ENCODE measurements at regions not wholly inside any gene's neighbourhood (a gene's known extent, or its start where the extent isn't known, plus 50 kb on each side); places are given as distances from the start of the nearest gene placed in this dataset.
A peak's percentile ranks its signal among the peaks of the same experiment; 100 is the strongest.
"Not testable (repeated sequence)": the region's sequence is repeated elsewhere in the genome, so short reads cannot be mapped to it uniquely, and the experiment has no call there.

DNA sequence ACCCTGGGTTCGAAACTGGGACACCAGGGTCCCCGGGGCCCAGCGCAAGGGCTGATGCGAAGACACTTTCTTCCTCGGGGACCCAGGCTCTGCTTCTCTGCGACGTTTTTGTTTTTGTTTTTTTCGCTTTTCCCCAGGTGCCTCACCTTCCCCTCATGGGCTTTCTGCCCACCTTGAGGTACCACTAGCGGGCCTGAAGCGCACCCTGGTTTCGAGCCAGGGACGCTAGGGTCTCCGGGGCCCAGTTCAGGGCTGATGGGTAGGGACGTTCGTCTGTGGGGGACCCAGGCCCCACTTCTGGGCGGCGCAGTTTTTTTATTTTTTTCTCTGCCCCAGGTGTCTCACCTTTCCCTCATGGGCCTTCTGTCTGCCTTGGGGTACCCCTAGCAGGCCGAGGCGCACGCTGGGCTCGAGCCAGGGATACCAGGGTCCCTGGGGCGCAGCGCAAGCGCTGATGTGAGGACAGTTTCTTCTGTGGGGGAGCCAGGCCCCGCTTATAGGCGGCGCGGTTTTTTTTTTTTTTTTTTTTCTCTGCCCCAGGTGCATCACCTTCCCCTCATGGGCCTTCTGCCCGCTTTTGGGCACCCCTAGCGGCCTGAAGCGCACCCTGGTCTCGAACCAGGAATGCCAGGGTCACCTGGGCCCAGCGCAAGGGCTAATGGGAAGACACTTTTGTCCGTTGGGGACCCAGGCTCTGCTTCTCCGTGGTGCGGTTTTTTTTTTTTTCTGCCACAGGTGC is 166.8 kb upstream of the ZNG1F start:
- not testable (repeated sequence) for H3K79me2 ChIP-seq (ENCODE audit: insufficient read depth, low read length); H3K4me2 ChIP-seq (ENCODE audit: low read length); H3K9me2 ChIP-seq (ENCODE audit: low read depth, low read length); H3K9ac ChIP-seq (ENCODE audit: low read length); H3K27me3 ChIP-seq (ENCODE audit: insufficient read depth, low read length); H2AFZ ChIP-seq (ENCODE audit: low read length); H3K36me3 ChIP-seq (ENCODE audit: insufficient read depth, low read length); H4K20me1 ChIP-seq (ENCODE audit: insufficient read depth, low read length); H3K9me3 ChIP-seq (ENCODE audit: low read length); H3F3A ChIP-seq (ENCODE audit: insufficient read depth, low read length)
- peaks cover 18% of the 10 kb centered on the region for H3K4me1 ChIP-seq (ENCODE audit: insufficient read depth, low read length, severe bottlenecking)
- H3K4me3 ChIP-seq (ENCODE audit: low read depth, low read length, poor library complexity, severe bottlenecking), result peak overlapping the region; percentile 40
- peak overlapping the region; percentile 91 for H3K27ac ChIP-seq (ENCODE audit: low read depth, low read length, poor library complexity, severe bottlenecking)

DNA sequence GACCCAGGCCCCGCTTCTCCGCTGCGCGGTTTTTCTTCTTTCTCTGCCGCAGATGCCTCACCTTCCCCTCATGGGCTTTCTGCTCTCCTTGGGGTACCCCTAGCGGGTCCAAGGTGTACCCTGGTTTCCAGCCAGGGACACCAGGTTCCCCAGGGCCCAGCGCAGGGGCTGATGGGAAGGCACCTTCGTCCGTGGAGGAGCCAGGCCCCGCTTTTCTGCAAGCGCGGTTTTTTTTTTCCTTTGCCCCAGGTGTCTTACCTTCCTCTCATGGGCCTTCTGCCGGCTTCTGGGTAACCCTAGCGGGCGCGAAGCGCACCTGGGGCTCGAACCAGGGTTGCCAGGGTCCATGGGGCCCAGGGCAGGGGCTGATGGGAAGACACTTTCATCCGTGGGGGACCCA is 165.9 kb upstream of the ZNG1F start:
- not testable (repeated sequence) for H3K79me2 ChIP-seq (ENCODE audit: insufficient read depth, low read length); H3F3A ChIP-seq (ENCODE audit: insufficient read depth, low read length); H4K20me1 ChIP-seq (ENCODE audit: insufficient read depth, low read length); H2AFZ ChIP-seq (ENCODE audit: low read length); H3K9ac ChIP-seq (ENCODE audit: low read length); H3K9me2 ChIP-seq (ENCODE audit: low read depth, low read length); H3K27me3 ChIP-seq (ENCODE audit: insufficient read depth, low read length); H3K9me3 ChIP-seq (ENCODE audit: low read length); H3K36me3 ChIP-seq (ENCODE audit: insufficient read depth, low read length)
- Histone ChIP-seq H3K27ac (ENCODE audit: low read depth, low read length, poor library complexity, severe bottlenecking) (peak overlapping the region; percentile 87), H3K4me3 (ENCODE audit: low read depth, low read length, poor library complexity, severe bottlenecking) (peak overlapping the region; percentile 48), H3K4me1 (ENCODE audit: insufficient read depth, low read length, severe bottlenecking) (peaks cover 18% of the 10 kb centered on the region), H3K4me2 (ENCODE audit: low read length) (peak overlapping the region; percentile 39; the same call in 1 of the 2 replicates)

DNA sequence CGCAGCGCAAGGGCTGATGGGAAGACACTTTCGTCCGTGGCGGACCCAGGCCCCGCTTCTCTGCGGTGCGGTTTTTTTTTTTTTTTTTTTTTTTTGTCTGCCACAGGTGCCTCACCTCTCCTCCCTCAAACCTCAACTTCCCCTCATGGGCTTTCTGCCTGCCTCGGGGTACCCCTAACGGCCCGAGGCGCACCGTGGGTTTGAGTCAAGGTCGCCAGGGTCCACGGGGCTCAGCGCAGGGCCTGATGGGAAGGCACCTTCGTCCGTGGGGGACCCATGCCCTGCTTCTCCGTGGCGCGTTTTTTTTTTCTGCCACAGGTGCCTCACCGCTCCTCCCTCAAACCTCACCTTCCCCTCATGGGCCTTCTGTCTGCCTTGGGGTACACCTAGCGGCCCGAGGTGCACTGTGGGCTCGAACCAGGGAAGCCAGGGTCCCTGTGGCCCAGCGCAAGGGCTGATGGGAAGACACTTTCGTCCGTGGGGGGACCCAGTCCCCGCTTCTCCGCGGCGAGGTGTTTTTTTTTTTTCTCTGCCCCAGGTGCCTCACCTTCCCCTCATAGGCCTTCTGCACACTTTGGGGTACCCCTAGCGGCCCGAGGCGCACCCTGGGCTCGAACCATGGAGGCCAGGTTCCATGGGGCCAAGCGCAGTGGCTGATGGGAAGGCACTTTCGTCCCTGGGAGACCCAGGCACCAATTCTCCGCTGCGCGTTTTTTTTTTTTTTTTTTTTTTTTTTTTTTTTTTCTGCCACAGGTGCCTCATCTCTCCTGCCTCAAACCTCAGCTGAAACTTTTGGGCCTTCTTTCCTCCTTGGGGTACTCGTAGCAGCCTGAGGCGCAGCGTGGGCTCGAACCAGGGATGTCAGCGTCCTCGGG is 165.2 kb upstream of the ZNG1F start:
- not testable (repeated sequence) for H4K20me1 ChIP-seq (ENCODE audit: insufficient read depth, low read length); H3K9me2 ChIP-seq (ENCODE audit: low read depth, low read length); H3K27me3 ChIP-seq (ENCODE audit: insufficient read depth, low read length); H3K36me3 ChIP-seq (ENCODE audit: insufficient read depth, low read length); H2AFZ ChIP-seq (ENCODE audit: low read length); H3F3A ChIP-seq (ENCODE audit: insufficient read depth, low read length); H3K9me3 ChIP-seq (ENCODE audit: low read length); H3K79me2 ChIP-seq (ENCODE audit: insufficient read depth, low read length)
- Histone ChIP-seq H3K27ac (ENCODE audit: low read depth, low read length, poor library complexity, severe bottlenecking) (peak overlapping the region; percentile 87), H3K4me2 (ENCODE audit: low read length) (peak overlapping the region; percentile 52; the same call in 1 of the 2 replicates), H3K4me1 (ENCODE audit: insufficient read depth, low read length, severe bottlenecking) (peaks cover 18% of the 10 kb centered on the region), H3K9ac (ENCODE audit: low read length) (peak overlapping the region; percentile 41; the same call in 1 of the 2 replicates), H3K4me3 (ENCODE audit: low read depth, low read length, poor library complexity, severe bottlenecking) (peak overlapping the region; percentile 48)

DNA sequence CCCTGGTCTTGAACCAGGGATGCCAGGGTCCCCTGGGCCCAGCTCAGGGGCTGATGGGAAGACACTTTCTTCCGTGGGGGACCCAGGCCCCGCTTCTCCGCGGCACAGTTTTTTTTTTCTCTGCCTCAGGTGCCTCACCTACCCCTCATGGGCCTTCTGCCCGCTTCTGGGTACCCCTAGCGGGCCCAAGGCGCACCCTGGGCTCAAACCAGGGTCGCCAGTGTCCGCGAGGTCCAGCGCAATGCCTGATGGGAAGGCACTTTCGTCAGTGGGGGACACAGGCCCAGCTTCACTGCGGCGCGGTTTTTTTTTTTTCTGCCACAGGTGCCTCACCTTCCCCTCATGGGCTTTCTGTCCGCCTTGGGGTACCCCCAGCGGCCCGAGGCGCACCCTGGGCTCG is 163.9 kb upstream of the ZNG1F start:
- H3K4me3 ChIP-seq (ENCODE audit: low read depth, low read length, poor library complexity, severe bottlenecking); H3K4me2 ChIP-seq (ENCODE audit: low read length); H2AFZ ChIP-seq (ENCODE audit: low read length); H3K27me3 ChIP-seq (ENCODE audit: insufficient read depth, low read length); H3K27ac ChIP-seq (ENCODE audit: low read depth, low read length, poor library complexity, severe bottlenecking); H3K9me3 ChIP-seq (ENCODE audit: low read length); H3K9ac ChIP-seq (ENCODE audit: low read length); H3F3A ChIP-seq (ENCODE audit: insufficient read depth, low read length); H4K20me1 ChIP-seq (ENCODE audit: insufficient read depth, low read length); H3K9me2 ChIP-seq (ENCODE audit: low read depth, low read length); H3K79me2 ChIP-seq (ENCODE audit: insufficient read depth, low read length); H3K36me3 ChIP-seq (ENCODE audit: insufficient read depth, low read length): not testable (repeated sequence)
- H3K4me1 ChIP-seq (ENCODE audit: insufficient read depth, low read length, severe bottlenecking), result peaks cover 18% of the 10 kb centered on the region

DNA sequence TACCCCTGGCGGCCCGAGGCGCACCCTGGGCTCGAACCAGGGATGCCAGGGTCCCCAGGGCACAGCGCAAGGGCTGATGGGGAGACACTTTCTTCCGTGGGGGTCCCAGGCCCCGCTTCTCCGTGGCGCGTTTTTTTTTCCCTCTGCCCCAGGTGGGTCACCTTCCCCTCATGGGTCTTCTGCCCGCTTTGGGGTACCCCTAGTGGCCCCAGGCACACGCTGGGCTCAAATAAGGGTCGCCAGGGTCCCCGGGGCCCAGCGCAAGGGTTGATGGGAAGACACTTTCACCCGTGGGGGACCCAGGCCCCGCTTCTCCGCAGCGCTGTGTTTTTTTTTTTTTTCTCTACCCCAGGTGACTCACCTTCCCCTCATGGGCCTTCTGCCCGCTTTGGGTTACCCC is 163.3 kb upstream of the ZNG1F start:
- H3K4me1 ChIP-seq (ENCODE audit: insufficient read depth, low read length, severe bottlenecking), result peaks cover 17% of the 10 kb centered on the region
- H3K9ac ChIP-seq (ENCODE audit: low read length); H2AFZ ChIP-seq (ENCODE audit: low read length); H3K4me2 ChIP-seq (ENCODE audit: low read length); H3K79me2 ChIP-seq (ENCODE audit: insufficient read depth, low read length); H3K9me3 ChIP-seq (ENCODE audit: low read length); H4K20me1 ChIP-seq (ENCODE audit: insufficient read depth, low read length); H3K27me3 ChIP-seq (ENCODE audit: insufficient read depth, low read length); H3K27ac ChIP-seq (ENCODE audit: low read depth, low read length, poor library complexity, severe bottlenecking); H3K9me2 ChIP-seq (ENCODE audit: low read depth, low read length); H3F3A ChIP-seq (ENCODE audit: insufficient read depth, low read length); H3K36me3 ChIP-seq (ENCODE audit: insufficient read depth, low read length); H3K4me3 ChIP-seq (ENCODE audit: low read depth, low read length, poor library complexity, severe bottlenecking): not testable (repeated sequence)

DNA sequence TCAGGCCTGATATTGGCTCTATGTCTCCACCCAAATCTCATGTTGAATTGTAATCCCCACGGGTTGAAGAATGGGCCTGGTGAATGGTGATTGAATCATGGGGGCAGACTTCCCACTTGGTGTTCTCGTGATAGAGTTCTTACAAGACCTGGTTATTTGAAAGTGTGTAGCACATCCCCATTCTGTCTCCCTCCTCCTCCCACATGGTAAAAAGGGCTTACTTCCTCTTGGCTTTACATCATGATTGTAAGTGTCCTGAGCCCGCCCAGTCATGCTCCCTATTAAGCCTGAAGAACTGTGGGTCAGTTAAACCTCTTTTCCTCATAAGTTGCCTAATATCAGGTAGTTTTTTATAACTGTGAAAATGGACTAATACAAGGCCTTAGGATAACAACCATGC is 158.8 kb upstream of the ZNG1F start:
- not testable (repeated sequence) for H3K9me2 ChIP-seq (ENCODE audit: low read depth, low read length); H4K20me1 ChIP-seq (ENCODE audit: insufficient read depth, low read length); H3K79me2 ChIP-seq (ENCODE audit: insufficient read depth, low read length); H3K27me3 ChIP-seq (ENCODE audit: insufficient read depth, low read length); H3K4me2 ChIP-seq (ENCODE audit: low read length); H3K9me3 ChIP-seq (ENCODE audit: low read length); H3K27ac ChIP-seq (ENCODE audit: low read depth, low read length, poor library complexity, severe bottlenecking); H3K36me3 ChIP-seq (ENCODE audit: insufficient read depth, low read length); H3K4me1 ChIP-seq (ENCODE audit: insufficient read depth, low read length, severe bottlenecking); H3K9ac ChIP-seq (ENCODE audit: low read length); H2AFZ ChIP-seq (ENCODE audit: low read length); H3K4me3 ChIP-seq (ENCODE audit: low read depth, low read length, poor library complexity, severe bottlenecking); H3F3A ChIP-seq (ENCODE audit: insufficient read depth, low read length)

DNA sequence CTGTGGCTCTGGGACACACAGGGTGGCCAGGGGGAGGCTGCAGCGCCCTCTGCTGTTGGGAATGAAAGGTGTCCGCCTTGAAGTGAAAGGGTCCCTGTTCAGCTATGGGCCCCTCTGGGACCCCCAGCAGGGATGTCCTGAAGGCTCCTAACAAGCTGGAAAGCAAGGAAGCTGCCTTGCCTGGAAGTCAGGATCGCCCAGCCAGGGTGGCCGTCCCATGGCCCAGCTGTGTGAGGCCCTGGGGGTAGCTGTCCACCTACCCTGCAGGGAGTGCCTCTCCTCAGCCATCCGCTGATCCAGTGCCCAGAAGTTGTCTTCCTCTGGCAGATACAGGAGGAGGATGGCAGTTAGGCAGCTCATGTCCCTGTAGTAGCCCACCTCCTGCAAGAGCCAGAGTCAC is 143.4 kb upstream of the ZNG1F start:
- H3K79me2 ChIP-seq (ENCODE audit: insufficient read depth, low read length); H3K27ac ChIP-seq (ENCODE audit: low read depth, low read length, poor library complexity, severe bottlenecking): not testable (repeated sequence)

More for the DNA sequence above, 143.4 kb upstream of the ZNG1F start:
- not testable (repeated sequence) for H3K9ac ChIP-seq (ENCODE audit: low read length); H3K4me2 ChIP-seq (ENCODE audit: low read length); H3K9me2 ChIP-seq (ENCODE audit: low read depth, low read length); H3K9me3 ChIP-seq (ENCODE audit: low read length); H2AFZ ChIP-seq (ENCODE audit: low read length); H3K4me1 ChIP-seq (ENCODE audit: insufficient read depth, low read length, severe bottlenecking); H3K36me3 ChIP-seq (ENCODE audit: insufficient read depth, low read length); H3K27me3 ChIP-seq (ENCODE audit: insufficient read depth, low read length); H3K4me3 ChIP-seq (ENCODE audit: low read depth, low read length, poor library complexity, severe bottlenecking); H3F3A ChIP-seq (ENCODE audit: insufficient read depth, low read length); H4K20me1 ChIP-seq (ENCODE audit: insufficient read depth, low read length)

Measured in OCI-LY1 (cell line).